Suprapubic skin (tissue), 4 donors: ENCODE measurements at regions not wholly inside any gene's neighbourhood (a gene's known extent, or its start where the extent isn't known, plus 50 kb on each side); places are given as distances from the start of the nearest gene placed in this dataset.

Experiments
- EP300 ChIP-seq: sonication (generic); formaldehyde crosslinking; IDR thresholded peaks from one replicate; pipeline ENCODE4 v1.6.1; 2017; ENCODE audit warnings: antibody characterized with exemption
- POLR2A ChIP-seq, 2 donors: fragments of 450-650 bp; IDR thresholded peaks; one replicate each; pipeline ENCODE4 v1.6.1; 2017; ENCODE audit warnings: antibody characterized with exemption in 2 of 2, mild to moderate bottlenecking in 2 of 2, moderate library complexity in 2 of 2
- POLR2AphosphoS5 ChIP-seq, 3 donors: sonication (generic); formaldehyde crosslinking; IDR thresholded peaks; one replicate each; pipeline ENCODE4 v1.6.1; 2017; ENCODE audit warnings: antibody characterized with exemption in 3 of 3
- TF ChIP-seq, protein P1 (sequence below), 2 donors: fragments of 200-600 bp in 1 of 2; fragments of 450-650 bp in 1 of 2; sonication (generic) in 1 of 2; IDR thresholded peaks; one replicate each; pipeline ENCODE4 v1.5.1; 2016 to 2019; ENCODE audit warnings: antibody characterized with exemption in 2 of 2, mild to moderate bottlenecking in 1 of 2, moderate library complexity in 1 of 2

DNA sequence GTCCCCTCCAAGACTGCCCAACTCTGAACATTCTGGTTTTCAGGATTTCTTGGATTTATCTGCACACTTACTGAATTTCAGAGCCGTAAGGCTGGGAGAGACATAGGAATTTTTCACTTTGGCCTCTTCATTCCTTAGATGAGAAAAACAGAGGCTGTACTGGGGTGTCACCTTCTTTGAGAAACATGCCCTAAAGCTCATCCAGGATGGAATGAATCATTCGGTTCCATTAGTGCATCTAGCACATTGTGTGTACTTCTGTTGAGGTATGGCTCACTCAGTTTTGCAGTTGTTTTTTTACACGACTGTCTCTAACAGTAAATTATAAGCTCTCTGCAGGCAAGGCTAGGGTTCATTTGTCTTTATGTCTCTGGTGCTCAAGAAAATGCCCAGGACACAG lies 383.4 kb downstream of the GATA3 start:
- TF ChIP-seq, protein P1, sequence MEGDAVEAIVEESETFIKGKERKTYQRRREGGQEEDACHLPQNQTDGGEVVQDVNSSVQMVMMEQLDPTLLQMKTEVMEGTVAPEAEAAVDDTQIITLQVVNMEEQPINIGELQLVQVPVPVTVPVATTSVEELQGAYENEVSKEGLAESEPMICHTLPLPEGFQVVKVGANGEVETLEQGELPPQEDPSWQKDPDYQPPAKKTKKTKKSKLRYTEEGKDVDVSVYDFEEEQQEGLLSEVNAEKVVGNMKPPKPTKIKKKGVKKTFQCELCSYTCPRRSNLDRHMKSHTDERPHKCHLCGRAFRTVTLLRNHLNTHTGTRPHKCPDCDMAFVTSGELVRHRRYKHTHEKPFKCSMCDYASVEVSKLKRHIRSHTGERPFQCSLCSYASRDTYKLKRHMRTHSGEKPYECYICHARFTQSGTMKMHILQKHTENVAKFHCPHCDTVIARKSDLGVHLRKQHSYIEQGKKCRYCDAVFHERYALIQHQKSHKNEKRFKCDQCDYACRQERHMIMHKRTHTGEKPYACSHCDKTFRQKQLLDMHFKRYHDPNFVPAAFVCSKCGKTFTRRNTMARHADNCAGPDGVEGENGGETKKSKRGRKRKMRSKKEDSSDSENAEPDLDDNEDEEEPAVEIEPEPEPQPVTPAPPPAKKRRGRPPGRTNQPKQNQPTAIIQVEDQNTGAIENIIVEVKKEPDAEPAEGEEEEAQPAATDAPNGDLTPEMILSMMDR (IDR thresholded peaks at IDR 0.05) = no peak
- TF ChIP-seq POLR2AphosphoS5 (IDR thresholded peaks at IDR 0.05) (no peak), EP300 (no peak), POLR2A (IDR thresholded peaks at IDR 0.05) (no peak)
